BJ (cell line): ENCODE measurements at regions not wholly inside any gene's neighbourhood (a gene's known extent, or its start where the extent isn't known, plus 50 kb on each side); places are given as distances from the start of the nearest gene placed in this dataset.
A peak's percentile ranks its signal among the peaks of the same experiment; 100 is the strongest.

Experiments used
- CTCF ChIA-PET: fragments of 350-600 bp; formaldehyde crosslinking; extraction: SDS; loops from one replicate; lab custom pipeline; 2021; ENCODE audit warnings: antibody characterized with exemption, inconsistent platforms; lab: Yijun Ruan, JAX
- POLR2A ChIA-PET: fragments of 300-600 bp; sonication (Branson Sonifier 250); formaldehyde crosslinking; extraction: SDS; loops from one replicate; lab custom pipeline; 2021; ENCODE audit warnings: antibody characterized with exemption; lab: Charles Lee
- DNase-seq: peaks from one replicate; pipeline ENCODE4 v3.0.0-alpha.2; 2011; ENCODE audit warnings: low read depth
- H3K27me3 ChIP-seq: 2 replicates; pipeline ENCODE4 v1.6.0; 2011; ENCODE audit warnings: low read length; ENCODE audit not compliant: control insufficient read depth, insufficient read depth
- H3K36me3 ChIP-seq: 2 replicates; pipeline ENCODE4 v1.5.1; 2011; ENCODE audit warnings: low read length; ENCODE audit not compliant: control insufficient read depth, insufficient read depth
- H3K4me3 ChIP-seq: 2 replicates; pipeline ENCODE4 v1.5.1; 2011; ENCODE audit warnings: low read depth, mild to moderate bottlenecking, control low read depth, low read length
- TF ChIP-seq, protein P1 (sequence below): IDR thresholded peaks from 2 replicates; pipeline ENCODE4 v1.5.1; 2011; ENCODE audit warnings: low read depth, mild to moderate bottlenecking, control low read depth, inconsistent platforms, low read length, moderate library complexity; ENCODE audit not compliant: insufficient read depth

DNA sequence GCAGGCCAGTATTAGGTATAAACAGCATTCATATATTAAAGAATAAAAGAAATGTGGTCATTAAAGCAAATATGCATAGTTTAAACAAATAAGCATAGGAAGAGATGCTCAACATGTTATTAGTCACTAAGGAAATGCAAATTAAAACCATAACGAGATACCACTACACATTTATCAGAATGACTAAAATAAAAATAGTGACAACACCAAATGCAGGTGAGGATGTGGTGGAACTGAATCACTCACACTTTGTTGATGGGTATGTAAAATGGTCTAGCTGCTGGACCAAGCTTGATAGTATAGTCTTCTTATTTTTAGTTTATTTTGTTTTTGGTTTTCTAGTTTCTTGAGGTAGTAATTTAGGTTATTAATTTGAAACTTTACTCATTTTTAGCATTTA, 242.9 kb downstream of the HGF start:
- ChIA-PET POLR2A (no interaction called here), CTCF (no interaction called here)
- TF ChIP-seq, protein P1, sequence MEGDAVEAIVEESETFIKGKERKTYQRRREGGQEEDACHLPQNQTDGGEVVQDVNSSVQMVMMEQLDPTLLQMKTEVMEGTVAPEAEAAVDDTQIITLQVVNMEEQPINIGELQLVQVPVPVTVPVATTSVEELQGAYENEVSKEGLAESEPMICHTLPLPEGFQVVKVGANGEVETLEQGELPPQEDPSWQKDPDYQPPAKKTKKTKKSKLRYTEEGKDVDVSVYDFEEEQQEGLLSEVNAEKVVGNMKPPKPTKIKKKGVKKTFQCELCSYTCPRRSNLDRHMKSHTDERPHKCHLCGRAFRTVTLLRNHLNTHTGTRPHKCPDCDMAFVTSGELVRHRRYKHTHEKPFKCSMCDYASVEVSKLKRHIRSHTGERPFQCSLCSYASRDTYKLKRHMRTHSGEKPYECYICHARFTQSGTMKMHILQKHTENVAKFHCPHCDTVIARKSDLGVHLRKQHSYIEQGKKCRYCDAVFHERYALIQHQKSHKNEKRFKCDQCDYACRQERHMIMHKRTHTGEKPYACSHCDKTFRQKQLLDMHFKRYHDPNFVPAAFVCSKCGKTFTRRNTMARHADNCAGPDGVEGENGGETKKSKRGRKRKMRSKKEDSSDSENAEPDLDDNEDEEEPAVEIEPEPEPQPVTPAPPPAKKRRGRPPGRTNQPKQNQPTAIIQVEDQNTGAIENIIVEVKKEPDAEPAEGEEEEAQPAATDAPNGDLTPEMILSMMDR, result no peak
- no peaks in the 10 kb centered on the region for H3K27me3 ChIP-seq
- H3K4me3 ChIP-seq, result no peak overlapping the region
- no peak for DNase-seq
- H3K36me3 ChIP-seq, result no peaks in the 10 kb centered on the region

DNA sequence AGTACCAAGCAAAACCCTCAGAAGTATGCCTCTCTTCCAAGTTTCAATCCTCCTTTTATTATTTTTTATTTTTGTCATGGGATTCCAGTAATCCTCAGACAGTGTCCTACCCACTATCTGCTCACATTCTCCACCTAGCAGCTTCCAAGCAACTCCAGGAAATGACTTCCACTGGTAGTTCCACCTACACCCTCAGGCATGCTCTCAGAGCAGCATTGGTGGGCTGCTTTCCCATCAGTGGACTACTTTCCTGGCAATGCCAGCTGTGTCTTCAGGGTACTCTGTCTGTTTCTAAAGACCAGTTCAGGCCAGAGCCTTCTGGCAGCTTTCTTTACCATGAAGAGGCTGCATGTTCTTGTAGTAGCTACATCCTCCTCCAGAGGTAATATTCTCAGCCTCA, 244.0 kb downstream of the HGF start:
- no peaks in the 10 kb centered on the region for H3K36me3 ChIP-seq
- ChIA-PET CTCF (no interaction called here), POLR2A (no interaction called here)
- H3K27me3 ChIP-seq, result no peaks in the 10 kb centered on the region
- TF ChIP-seq, protein P1, result no peak
- H3K4me3 ChIP-seq, result no peak overlapping the region
- no peak for DNase-seq

DNA sequence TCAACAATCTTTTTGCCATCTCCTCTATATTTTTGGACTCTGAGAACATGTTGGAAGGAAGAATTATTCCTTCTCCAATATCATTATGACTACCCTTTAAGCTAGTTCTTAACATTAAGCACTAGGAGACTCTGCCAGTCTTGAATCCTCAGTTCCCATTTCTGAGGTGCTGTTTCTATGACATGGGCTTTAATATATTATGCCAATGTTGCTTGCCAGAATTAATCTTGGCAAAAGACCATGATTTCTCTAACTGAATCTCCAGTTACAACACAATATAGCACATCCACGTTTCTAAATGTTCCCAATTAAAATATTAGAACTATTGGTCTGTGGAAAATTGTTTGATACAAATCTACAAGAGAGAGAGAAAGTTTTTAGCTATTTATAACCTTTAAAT, 250.0 kb downstream of the HGF start:
- no peaks in the 10 kb centered on the region for H3K36me3 ChIP-seq
- TF ChIP-seq, protein P1, result no peak
- ChIA-PET CTCF (interaction anchor here (0.6 kb wide), 1 partner anchor 198 kb away, joined by 3 read pairs; no protein-coding TSS in a partner anchor), POLR2A (no interaction called here)
- DNase-seq, result no peak
- H3K27me3 ChIP-seq, result no peaks in the 10 kb centered on the region
- no peak overlapping the region for H3K4me3 ChIP-seq

DNA sequence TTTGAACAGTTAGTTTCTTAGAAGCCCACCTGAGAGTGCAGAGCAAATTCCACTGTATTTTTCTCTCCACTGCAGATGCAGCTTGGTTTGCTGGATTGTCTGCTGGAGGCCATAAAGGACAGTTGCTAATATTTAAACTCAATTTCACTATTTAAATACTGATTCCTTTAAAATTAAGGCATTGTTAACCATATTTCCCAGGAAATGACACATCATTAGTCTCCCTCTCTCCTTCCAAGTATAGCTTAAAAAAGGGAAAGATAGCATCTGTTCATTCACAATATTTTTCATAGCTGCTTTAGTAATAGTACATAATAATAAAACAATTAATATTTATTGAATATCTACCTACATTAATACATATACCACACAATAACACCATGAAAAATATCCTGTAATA, 252.9 kb downstream of the HGF start:
- ChIA-PET CTCF (interaction anchor here (0.6 kb wide), 1 partner anchor 845 kb away, joined by 3 read pairs; no protein-coding TSS in a partner anchor), POLR2A (no interaction called here)
- no peak overlapping the region for H3K4me3 ChIP-seq
- TF ChIP-seq, protein P1, result no peak
- DNase-seq, result no peak
- H3K36me3 ChIP-seq, result no peaks in the 10 kb centered on the region
- H3K27me3 ChIP-seq, result no peaks in the 10 kb centered on the region

DNA sequence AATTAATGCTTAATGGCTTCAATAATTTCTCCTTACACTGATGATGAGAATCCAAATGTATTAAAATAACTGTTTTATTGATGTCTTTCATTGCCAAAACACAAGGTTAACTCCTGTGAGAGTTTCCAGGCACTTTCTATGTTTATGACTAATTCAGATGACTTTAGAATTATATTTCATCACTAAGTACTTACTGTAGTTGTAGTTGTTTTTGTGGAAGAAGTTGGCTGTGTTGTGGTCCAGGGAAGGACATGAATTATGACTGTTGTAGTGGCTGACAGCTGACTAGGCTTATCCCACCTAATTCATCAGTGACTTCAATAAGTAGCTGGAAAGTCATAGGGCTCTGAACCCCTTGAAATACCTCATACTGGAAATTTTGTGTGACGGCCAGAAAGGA, 254.8 kb downstream of the HGF start:
- Histone ChIP-seq H3K27me3 (no peaks in the 10 kb centered on the region), H3K4me3 (no peak overlapping the region), H3K36me3 (no peaks in the 10 kb centered on the region)
- POLR2A ChIA-PET, result no interaction called here
- TF ChIP-seq, protein P1, result no peak
- CTCF ChIA-PET, result interaction anchor here (0.7 kb wide), 1 partner anchor 437 kb away, joined by 3 read pairs; no protein-coding TSS in a partner anchor
- DNase-seq, result peak; percentile 31
